HG02885 (cell line): ENCODE measurements at regions not wholly inside any gene's neighbourhood (a gene's known extent, or its start where the extent isn't known, plus 50 kb on each side); places are given as distances from the start of the nearest gene placed in this dataset.
"Not testable (repeated sequence)": the region's sequence is repeated elsewhere in the genome, so short reads cannot be mapped to it uniquely, and the experiment has no call there.

Experiments used
- ATAC-seq: cut with Tn5 transposase; IDR thresholded peaks from one replicate; pipeline ENCODE4 v1.9.1; 2021; ENCODE audit warnings: mild to moderate bottlenecking; ENCODE audit not compliant: unreplicated experiment, poor library complexity

- ATAC-seq = no peak
Observed at GRCh38 chr12:67099858-67100257, 169.3 kb upstream of the CAND1 start.

DNA sequence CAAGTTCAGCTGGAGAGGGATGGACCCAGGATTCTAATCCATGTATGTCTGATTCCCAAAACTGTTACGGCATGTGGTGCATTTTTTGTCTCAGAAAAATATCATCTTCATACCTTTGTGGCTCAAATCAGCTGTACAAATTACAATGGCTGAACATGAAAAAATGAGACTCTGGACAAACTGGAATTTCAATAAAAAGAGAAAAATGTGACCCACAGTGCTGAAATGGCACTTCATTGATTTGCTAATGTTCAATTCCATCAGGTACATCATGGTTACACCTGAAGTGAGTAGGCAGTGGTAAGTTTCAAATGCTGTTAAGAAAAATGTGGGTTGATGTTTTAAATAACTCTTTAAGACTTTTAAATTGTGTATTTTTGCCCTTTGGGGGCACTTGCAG lies 165.6 kb upstream of the CAND1 start:
- no peak for ATAC-seq

DNA sequence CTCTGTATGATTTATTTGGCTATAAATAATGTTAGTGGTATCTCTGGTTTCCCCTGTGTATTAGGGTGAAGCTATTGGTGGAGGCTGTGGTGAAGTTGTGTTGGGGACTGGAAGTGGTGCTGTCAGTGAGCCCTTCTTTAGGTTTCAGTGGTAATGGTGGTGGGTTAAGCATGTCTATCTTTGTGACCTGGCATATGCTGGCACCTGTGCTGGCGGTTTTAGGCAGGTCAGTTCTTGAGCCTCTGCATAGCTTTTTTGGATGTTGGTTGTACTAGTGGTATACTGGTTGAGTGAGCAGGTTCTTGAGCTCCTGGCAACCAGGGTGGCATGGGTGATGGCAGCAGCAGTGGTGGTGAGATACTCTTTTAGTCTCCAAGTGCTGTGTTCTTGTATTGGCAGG lies 161.9 kb upstream of the CAND1 start:
- ATAC-seq = no peak

DNA sequence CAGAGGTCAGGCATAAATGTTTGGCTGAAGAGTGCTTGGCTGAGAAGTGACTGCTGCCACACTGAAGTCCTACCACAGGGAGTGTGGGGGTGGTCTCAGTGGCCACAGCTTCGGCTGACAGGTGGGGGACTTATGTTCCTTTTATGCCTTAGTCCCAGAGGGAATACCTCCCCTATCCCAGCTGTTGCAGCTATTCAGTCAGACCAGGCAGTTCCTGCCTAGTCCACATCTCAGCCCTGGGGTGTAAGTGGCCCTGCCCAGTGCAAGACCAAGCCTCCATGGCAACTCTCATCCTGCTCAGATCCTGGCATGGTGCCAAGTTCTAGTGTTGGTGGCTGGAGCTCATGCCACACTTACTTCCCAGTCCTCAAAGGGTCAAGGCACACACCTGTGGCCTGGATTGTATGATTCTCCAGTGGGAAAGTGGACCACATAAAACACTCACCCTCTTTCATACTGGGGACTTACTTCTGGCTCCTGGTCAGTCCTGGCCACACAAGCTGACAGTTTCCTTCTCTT lies 161.3 kb upstream of the CAND1 start:
- no peak for ATAC-seq

DNA sequence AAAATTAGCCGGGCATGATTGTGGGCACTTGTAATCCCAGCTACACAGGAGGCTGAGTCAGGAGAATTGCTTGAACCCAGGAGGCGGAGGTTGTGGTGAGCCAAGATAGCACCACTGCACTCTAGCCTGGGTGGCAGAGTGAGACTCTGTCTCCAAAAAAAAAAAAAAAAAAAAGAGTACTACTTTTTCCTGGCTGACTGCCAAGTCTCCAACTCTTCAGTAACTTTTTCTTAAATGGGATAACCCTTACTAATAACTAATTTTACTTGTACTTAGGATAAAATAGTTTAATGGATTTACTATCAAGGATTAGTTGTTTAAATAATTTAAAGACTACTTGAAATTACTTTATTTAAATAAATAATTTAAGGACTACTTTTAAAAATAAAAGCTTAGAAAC lies 158.8 kb upstream of the CAND1 start:
- ATAC-seq = not testable (repeated sequence)

DNA sequence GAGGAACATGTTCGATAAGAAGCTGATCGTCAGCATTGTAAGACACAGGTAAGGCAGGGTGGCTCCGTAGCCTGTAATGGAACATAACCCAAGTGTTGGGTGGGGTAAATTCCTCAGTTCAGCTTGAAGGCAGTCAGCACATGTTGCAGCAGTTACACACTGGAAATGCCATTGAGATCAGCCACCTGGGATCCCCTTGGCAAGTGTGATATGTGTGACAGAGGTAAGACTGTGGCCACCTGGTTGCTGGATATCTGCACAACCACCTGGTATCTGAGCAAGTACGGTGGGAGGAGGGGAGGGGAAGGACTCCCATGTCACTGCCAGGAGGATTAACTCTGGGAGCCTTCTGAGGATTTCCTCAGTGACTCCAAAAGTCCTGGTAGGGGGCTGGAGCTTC lies 158.0 kb upstream of the CAND1 start:
- no peak for ATAC-seq

GRCh38 chr12:67112586-67112985 lies 156.6 kb upstream of the CAND1 start:
- no peak for ATAC-seq

DNA sequence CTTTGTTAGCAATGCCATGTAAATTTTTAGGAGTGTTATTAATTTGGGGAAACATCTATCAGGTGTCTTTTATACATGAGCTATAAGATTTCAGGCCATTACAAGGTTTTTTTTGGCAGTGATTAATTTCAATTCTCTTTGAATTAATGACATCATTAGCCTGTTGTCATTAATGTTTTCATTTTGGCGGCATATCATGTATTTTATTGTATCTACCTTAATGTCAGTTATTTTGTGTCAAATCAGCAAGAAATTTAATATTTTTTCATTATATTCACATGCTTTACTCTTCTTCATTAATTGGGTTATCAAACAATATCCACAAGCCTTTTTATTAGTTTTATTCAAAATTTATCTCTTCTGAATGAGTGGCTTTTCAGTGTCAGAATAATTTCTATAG lies 153.0 kb upstream of the CAND1 start:
- ATAC-seq = no peak

DNA sequence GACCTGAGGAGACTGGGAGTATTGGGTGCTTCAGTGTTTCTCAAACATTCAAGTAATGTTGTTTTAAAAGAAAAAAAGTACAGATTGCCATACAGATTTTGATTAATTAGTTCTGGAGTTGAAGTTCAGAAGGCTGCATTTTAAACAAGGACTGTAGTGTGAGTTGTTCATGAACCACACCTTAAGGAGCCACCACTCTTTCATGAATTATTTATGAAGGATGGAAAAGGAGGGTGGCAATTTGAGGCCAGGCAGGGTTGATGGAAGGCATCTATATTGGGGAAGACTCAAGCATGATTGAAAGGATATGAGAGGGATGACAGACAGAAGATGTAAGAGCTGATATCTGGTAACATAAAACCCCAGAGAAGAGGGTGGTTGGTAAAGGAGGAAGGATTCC lies 146.6 kb upstream of the CAND1 start:
- no peak for ATAC-seq

DNA sequence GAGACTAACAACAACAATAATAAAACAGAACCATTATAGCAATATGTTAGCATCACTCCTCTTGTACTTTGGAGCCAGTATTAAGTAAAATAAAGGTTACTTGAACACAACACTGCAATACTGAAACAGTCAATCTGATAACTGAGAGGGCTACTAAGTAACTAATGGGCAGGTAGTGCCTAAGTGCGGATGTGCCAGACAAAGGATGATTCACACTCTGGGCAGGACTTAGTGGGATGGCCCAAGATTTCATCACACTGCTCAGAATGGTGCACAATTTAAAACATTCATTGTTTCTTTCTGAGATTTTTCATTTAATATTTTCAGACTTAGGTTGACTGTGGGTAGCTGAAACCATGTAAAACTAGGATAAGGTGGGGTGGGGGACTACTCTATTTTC lies 131.9 kb upstream of the CAND1 start:
- ATAC-seq = no peak

GRCh38 chr12:67141296-67142018 lies 127.7 kb upstream of the CAND1 start:
- no peak for ATAC-seq

DNA sequence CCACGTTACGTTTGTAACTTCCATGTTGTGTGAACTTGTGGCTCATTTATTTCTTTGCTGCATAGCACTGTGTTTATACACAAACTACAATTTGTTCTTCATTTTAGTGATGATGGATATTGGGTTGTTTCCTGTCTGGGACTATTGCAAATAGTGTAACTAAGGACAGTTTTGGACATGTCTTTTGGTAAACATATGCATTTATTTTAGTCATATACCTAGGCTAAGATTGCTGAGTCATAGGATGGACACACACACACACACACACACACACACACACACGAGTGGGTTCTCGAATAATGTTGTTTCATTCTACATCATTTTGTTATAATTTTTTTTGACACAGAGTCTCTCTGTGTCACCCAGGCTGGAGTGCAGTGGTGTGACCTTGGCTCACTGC lies 123.5 kb upstream of the CAND1 start:
- no peak for ATAC-seq

GRCh38 chr12:67147030-67147429 lies 122.1 kb upstream of the CAND1 start:
- no peak for ATAC-seq

DNA sequence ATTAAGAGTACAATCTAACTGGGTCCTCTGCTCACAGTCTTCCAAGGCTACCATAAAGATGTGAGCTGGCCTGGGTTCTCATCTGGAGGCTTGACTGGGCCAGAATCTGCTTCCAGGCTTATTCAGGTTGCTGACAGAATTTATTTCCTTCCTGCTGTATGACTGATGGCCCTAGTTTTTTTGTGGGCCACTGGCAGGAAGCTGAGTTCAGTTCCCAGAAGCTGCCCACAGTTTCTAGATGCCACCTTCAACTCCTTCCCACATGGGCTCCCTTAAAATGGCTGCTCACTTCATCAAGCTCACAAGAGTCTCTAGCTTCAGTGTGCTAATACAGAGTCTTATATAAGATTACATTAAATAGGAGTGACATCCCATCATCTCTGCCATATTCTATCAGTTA lies 121.7 kb upstream of the CAND1 start:
- ATAC-seq = no peak

DNA sequence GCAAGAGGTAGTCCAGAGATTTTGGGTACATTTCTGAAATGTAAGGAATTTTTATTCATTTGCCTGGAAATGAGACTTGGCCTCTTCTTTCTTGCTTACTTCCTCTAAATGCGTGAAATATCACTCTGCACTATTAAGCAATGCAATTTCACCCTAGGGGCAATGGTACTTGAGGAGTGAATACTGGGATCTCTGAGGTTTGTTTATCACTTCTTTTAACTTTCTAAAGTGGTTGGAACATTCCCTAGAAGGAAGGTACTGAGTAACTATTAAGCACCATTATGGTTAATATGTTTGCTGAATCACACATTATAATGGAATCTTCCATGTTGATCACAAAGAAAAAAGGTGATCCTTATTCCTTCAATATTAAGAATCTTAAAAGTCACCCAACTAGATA lies 120.9 kb upstream of the CAND1 start:
- no peak for ATAC-seq

GRCh38 chr12:67151886-67152285 lies 117.3 kb upstream of the CAND1 start:
- ATAC-seq = no peak

GRCh38 chr12:67152451-67152850 lies 116.7 kb upstream of the CAND1 start:
- no peak for ATAC-seq

- ATAC-seq = no peak
Observed at GRCh38 chr12:67154901-67155300, 114.3 kb upstream of the CAND1 start.

DNA sequence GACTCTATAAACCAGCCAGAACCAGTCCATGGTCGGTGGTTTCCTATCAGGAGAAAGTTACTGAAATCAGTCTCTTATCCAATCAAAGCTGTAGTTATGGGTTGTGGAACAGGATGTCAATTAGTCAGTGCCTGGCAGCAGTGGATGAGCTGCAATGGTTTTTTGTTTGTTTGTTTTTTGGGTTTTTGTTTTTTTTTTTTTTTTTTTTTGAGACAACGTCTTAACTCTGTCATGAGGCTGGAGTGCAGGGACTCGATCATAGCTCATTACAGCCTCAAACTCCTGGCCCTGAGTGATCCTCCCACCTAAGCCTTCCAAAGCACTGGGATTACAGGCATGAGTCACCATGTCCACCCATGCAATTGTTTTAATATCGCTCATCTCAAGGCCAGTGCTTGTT lies 113.3 kb upstream of the CAND1 start:
- no peak for ATAC-seq

- ATAC-seq = peak; percentile 85
Observed at GRCh38 chr12:67161322-67161918, 107.7 kb upstream of the CAND1 start.

GRCh38 chr12:67173258-67173657 lies 95.9 kb upstream of the CAND1 start:
- no peak for ATAC-seq

- ATAC-seq = no peak
Observed at GRCh38 chr12:67182551-67182950, 86.6 kb upstream of the CAND1 start.
